Sigmoid colon (tissue), 3 donors: ENCODE measurements at regions not wholly inside any gene's neighbourhood (a gene's known extent, or its start where the extent isn't known, plus 50 kb on each side); places are given as distances from the start of the nearest gene placed in this dataset.

ENCODE experiments used
- POLR2A ChIP-seq, 2 donors: fragments of 450-650 bp; IDR thresholded peaks; one replicate each; pipeline ENCODE4 v1.6.1; 2016; ENCODE audit warnings: antibody characterized with exemption in 2 of 2, mild to moderate bottlenecking in 2 of 2, moderate library complexity in 2 of 2
- TF ChIP-seq, protein P1 (sequence below), 4 experiments: fragments of 450-650 bp in 3 of 4; fragments of 200-600 bp in 1 of 4; IDR thresholded peaks; one replicate each; pipeline ENCODE4 v1.5.1; 2016 to 2019; ENCODE audit warnings: antibody characterized with exemption in 4 of 4, mild to moderate bottlenecking in 3 of 4, moderate library complexity in 2 of 4

DNA sequence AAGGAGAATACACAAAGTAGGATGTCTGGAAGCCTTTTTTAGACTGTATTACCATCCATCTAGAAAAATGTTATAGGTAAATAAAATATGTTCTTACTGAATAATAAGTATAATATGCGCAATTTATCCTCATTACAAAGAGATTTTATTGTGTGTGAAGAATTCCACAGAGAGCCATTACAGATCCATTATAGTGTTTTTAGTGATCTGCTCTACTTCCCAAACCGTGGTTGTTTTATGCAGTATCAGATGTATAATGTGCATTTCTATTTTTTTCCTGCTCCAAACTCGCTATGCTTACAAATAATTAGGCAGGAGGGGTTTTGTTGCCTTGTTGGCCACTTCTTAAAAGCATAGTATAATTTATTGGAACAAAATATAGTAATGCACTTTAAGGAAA, 447.8 kb downstream of the USP25 start:
- no peak for TF ChIP-seq POLR2A (IDR thresholded peaks at IDR 0.05)
- TF ChIP-seq, protein P1, sequence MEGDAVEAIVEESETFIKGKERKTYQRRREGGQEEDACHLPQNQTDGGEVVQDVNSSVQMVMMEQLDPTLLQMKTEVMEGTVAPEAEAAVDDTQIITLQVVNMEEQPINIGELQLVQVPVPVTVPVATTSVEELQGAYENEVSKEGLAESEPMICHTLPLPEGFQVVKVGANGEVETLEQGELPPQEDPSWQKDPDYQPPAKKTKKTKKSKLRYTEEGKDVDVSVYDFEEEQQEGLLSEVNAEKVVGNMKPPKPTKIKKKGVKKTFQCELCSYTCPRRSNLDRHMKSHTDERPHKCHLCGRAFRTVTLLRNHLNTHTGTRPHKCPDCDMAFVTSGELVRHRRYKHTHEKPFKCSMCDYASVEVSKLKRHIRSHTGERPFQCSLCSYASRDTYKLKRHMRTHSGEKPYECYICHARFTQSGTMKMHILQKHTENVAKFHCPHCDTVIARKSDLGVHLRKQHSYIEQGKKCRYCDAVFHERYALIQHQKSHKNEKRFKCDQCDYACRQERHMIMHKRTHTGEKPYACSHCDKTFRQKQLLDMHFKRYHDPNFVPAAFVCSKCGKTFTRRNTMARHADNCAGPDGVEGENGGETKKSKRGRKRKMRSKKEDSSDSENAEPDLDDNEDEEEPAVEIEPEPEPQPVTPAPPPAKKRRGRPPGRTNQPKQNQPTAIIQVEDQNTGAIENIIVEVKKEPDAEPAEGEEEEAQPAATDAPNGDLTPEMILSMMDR (IDR thresholded peaks at IDR 0.05), result no peak
